ENCODE measurements at regions not wholly inside any gene's neighbourhood (a gene's known extent, or its start where the extent isn't known, plus 50 kb on each side); places are given as distances from the start of the nearest gene placed in this dataset.

DNA sequence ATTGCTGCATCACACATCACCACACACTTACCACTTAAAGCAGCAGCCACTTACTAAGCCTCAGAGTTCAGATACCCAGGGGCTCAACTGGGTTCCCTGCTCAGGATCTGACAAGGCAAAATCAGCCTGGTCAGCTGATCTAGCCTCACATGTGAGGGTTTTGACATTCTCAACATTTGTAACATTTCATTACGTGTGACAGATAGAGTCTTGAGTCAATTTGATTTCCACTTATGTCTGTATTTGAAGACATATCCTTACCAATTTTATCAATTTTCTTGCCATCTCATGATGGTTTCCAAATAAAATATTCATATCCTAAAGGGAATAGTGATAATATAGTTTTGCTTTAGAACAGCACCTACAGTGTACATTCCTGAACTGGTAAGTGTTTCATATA lies 494.7 kb upstream of the PFKP start:
- no CpG with 5 or more reads among the region's 1 CpG for WGBS (ENCODE audit: insufficient coverage)
- DNase-seq (no peak), ATAC-seq (ENCODE audit: low read depth) (no peak)
- H2AFZ ChIP-seq (ENCODE audit: insufficient read depth, low read depth, low read length, poor library complexity, severe bottlenecking): no peak overlapping the region
- Mint-ChIP-seq H3K4me3 (no peak overlapping the region), H3K9me3 (ENCODE audit: insufficient read depth) (no peaks in the 10 kb centered on the region), H3K4me1 (no peaks in the 10 kb centered on the region), H3K27me3 (no peaks in the 10 kb centered on the region), H3K27ac (no peak overlapping the region)
- H3K4me2 ChIP-seq (replicated peaks; ENCODE audit: low read depth, low read length, poor library complexity, severe bottlenecking): no peak overlapping the region
- POLR2A ChIA-PET: no interaction called here
- H3K27ac ChIP-seq (ENCODE audit: low read length in 2 of 2): no peak overlapping the region
- CTCF ChIA-PET: interaction anchor here (0.5 kb wide), 1 partner anchor 292 kb away, joined by 5 read pairs; no protein-coding TSS in a partner anchor
- no peaks in the 10 kb centered on the region for H4K20me1 ChIP-seq (ENCODE audit: control insufficient read depth, insufficient read depth, low read length, poor library complexity, severe bottlenecking)
- H3K27me3 ChIP-seq (replicated peaks in 1 of 4; ENCODE audit: control extremely low read depth in 1 of 4, control insufficient read depth in 3 of 4, insufficient read depth in 4 of 4, low read length in 3 of 4): no peaks in the 10 kb centered on the region
- H3K9ac ChIP-seq (ENCODE audit: low read length): no peak overlapping the region
- no peaks in the 10 kb centered on the region for H3K9me3 ChIP-seq (ENCODE audit: control extremely low read depth in 1 of 3, control insufficient read depth in 2 of 3, insufficient read depth in 1 of 3, low read length in 2 of 3)
- H3K79me2 ChIP-seq (ENCODE audit: control insufficient read depth, insufficient read depth, low read length): no peaks in the 10 kb centered on the region
- TF ChIP-seq EZH2 (IDR thresholded peaks at IDR 0.05; ENCODE audit: borderline replicate concordance, insufficient read depth, low read depth, low read length, poor library complexity, severe bottlenecking): no peak
- TF ChIP-seq, protein P1, sequence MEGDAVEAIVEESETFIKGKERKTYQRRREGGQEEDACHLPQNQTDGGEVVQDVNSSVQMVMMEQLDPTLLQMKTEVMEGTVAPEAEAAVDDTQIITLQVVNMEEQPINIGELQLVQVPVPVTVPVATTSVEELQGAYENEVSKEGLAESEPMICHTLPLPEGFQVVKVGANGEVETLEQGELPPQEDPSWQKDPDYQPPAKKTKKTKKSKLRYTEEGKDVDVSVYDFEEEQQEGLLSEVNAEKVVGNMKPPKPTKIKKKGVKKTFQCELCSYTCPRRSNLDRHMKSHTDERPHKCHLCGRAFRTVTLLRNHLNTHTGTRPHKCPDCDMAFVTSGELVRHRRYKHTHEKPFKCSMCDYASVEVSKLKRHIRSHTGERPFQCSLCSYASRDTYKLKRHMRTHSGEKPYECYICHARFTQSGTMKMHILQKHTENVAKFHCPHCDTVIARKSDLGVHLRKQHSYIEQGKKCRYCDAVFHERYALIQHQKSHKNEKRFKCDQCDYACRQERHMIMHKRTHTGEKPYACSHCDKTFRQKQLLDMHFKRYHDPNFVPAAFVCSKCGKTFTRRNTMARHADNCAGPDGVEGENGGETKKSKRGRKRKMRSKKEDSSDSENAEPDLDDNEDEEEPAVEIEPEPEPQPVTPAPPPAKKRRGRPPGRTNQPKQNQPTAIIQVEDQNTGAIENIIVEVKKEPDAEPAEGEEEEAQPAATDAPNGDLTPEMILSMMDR (IDR thresholded peaks at IDR 0.05): no peak
- no peaks in the 10 kb centered on the region for H3K4me1 ChIP-seq (ENCODE audit: control insufficient read depth in 2 of 2, insufficient read depth in 2 of 2, low read length in 2 of 2)
- no peaks in the 10 kb centered on the region for H3K36me3 ChIP-seq (replicated peaks in 1 of 2; ENCODE audit: control extremely low read depth in 1 of 2, control insufficient read depth in 1 of 2, extremely low read depth in 1 of 2, insufficient read depth in 2 of 2, low read length in 1 of 2)
- no peak overlapping the region for H3K4me3 ChIP-seq (ENCODE audit: control extremely low read depth in 1 of 5, extremely low read depth in 1 of 5, insufficient read depth in 1 of 5, low read depth in 2 of 5, low read length in 4 of 5)
- intact Hi-C loops (cut with micrococcal nuclease): no loop called here

DNA sequence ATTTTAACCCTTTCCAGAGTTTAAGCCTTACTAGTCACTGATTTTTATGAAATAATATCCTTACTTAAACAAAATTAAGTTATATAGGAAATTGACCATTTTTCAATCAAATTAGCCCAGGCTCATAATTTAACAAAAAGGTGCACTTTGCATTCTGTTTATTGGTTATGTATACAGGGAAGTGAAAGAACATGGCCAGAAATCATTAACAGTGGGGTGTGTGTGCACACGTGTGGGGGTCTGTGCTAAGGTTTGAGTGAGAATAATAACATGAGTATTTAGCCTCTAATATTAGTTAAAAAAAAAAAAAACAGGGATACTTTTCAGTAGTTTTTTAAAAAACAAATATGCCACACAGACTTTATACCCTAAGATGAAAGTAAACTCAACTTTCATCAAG lies 510.5 kb upstream of the PFKP start:
- no peaks in the 10 kb centered on the region for H3K27me3 Mint-ChIP-seq
- ATAC-seq (ENCODE audit: low read depth): no peak
- Histone ChIP-seq H3K4me2 (replicated peaks; ENCODE audit: low read depth, low read length, poor library complexity, severe bottlenecking) (no peak overlapping the region), H3K27me3 (replicated peaks in 1 of 4; ENCODE audit: control extremely low read depth in 1 of 4, control insufficient read depth in 3 of 4, insufficient read depth in 4 of 4, low read length in 3 of 4) (peaks cover 0 to 2% (median 0%) of the 10 kb centered on the region in 4 experiments), H3K9me3 (ENCODE audit: control extremely low read depth in 1 of 3, control insufficient read depth in 2 of 3, insufficient read depth in 1 of 3, low read length in 2 of 3) (peaks cover 0 to 5% (median 0%) of the 10 kb centered on the region in 3 donors), H4K20me1 (ENCODE audit: control insufficient read depth, insufficient read depth, low read length, poor library complexity, severe bottlenecking) (no peaks in the 10 kb centered on the region), H3K9ac (ENCODE audit: low read length) (no peak overlapping the region), H3K79me2 (ENCODE audit: control insufficient read depth, insufficient read depth, low read length) (no peaks in the 10 kb centered on the region), H2AFZ (ENCODE audit: insufficient read depth, low read depth, low read length, poor library complexity, severe bottlenecking) (no peak overlapping the region), H3K36me3 (replicated peaks in 1 of 2; ENCODE audit: control extremely low read depth in 1 of 2, control insufficient read depth in 1 of 2, extremely low read depth in 1 of 2, insufficient read depth in 2 of 2, low read length in 1 of 2) (no peaks in the 10 kb centered on the region), H3K27ac (ENCODE audit: low read length in 2 of 2) (no peak overlapping the region), H3K4me3 (ENCODE audit: control extremely low read depth in 1 of 5, extremely low read depth in 1 of 5, insufficient read depth in 1 of 5, low read depth in 2 of 5, low read length in 4 of 5) (no peak overlapping the region), H3K4me1 (ENCODE audit: control insufficient read depth in 2 of 2, insufficient read depth in 2 of 2, low read length in 2 of 2) (no peaks in the 10 kb centered on the region)
- intact Hi-C loops (cut with micrococcal nuclease): no loop called here
- H3K4me1 Mint-ChIP-seq: no peaks in the 10 kb centered on the region
- no CpG with 5 or more reads among the region's 1 CpG for WGBS (ENCODE audit: insufficient coverage)
- ChIA-PET POLR2A (no interaction called here), CTCF (no interaction called here)
- H3K4me3 Mint-ChIP-seq: no peak overlapping the region
- no peak for DNase-seq
- no peaks in the 10 kb centered on the region for H3K9me3 Mint-ChIP-seq (ENCODE audit: insufficient read depth)
- TF ChIP-seq, protein P1 (IDR thresholded peaks at IDR 0.05): no peak
- TF ChIP-seq EZH2 (IDR thresholded peaks at IDR 0.05; ENCODE audit: borderline replicate concordance, insufficient read depth, low read depth, low read length, poor library complexity, severe bottlenecking): no peak
- no peak overlapping the region for H3K27ac Mint-ChIP-seq

Measured in B cell (primary cell).